HG02973 (cell line): ENCODE measurements at regions not wholly inside any gene's neighbourhood (a gene's known extent, or its start where the extent isn't known, plus 50 kb on each side); places are given as distances from the start of the nearest gene placed in this dataset.

Experiments
- ATAC-seq: cut with Tn5 transposase; IDR thresholded peaks from one replicate; pipeline ENCODE4 v1.9.1; 2021; ENCODE audit warnings: moderate library complexity; ENCODE audit not compliant: unreplicated experiment

GRCh38 chr16:73768786-73769203 is 527.8 kb upstream of the PSMD7 start:
- no peak for ATAC-seq

GRCh38 chr16:73764321-73764720 is 532.3 kb upstream of the PSMD7 start:
- ATAC-seq, result no peak

DNA sequence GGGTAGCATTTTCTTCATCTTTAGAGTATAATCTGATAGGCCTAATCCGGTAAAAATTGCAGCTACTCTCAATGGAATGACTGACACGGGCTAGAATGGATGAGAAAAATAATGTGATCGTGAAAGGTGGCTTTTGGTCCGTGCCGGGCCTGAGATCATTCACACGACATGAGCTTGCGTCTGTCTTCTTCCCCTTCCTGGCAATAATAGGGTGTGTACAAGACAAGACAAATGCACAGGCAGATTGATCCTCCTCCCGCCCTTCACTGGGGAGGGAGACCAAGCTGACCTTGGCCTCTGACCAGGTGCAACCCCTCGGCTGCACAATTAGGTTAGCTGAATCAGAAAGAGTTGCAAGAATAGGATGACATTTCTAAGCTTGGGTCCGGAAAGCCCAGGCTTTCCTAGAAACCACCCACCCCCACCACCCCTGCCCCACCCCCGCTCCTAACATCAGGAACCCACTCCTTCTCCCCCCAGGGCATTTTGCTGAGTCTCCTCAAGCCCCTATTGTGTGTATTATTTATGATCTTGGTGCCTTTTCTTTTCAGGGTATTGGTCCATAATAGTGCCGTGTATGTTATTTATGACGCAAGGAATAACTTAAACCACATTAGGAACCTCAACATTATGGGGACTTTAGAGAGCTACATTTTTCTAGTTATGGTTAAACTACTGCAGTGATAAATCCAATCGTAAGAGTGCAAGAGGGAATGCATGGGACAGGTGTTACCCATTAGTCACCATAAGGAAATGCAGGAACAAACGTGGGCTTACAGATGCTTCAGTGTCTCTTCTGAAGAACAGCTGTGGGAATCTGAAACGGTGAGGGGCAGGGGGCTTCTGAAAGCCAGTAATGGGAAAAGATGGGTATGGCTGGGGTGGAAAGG is 540.1 kb upstream of the PSMD7 start:
- no peak for ATAC-seq

- no peak for ATAC-seq
These were observed 542.7 kb upstream of the PSMD7 start for GRCh38 chr16:73753931-73754330.

DNA sequence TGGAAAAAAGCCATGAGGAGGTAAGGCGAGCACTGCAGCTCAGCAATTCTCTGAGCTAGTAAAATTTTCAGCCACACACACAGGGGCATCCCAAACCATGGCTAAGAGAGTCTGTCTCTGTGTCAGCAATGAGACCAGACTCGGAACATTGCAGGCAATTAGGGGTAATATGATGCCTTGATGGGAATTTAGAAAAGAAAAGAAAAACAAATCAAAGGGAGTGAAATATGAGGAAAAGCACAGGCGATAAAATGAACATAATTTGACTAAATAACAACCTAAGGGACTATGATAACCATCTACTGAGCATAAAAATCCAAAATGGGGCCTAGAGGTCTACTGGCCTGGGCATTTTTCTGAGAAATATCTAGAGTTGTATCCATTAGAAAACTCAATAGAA is 546.0 kb upstream of the PSMD7 start:
- no peak for ATAC-seq

DNA sequence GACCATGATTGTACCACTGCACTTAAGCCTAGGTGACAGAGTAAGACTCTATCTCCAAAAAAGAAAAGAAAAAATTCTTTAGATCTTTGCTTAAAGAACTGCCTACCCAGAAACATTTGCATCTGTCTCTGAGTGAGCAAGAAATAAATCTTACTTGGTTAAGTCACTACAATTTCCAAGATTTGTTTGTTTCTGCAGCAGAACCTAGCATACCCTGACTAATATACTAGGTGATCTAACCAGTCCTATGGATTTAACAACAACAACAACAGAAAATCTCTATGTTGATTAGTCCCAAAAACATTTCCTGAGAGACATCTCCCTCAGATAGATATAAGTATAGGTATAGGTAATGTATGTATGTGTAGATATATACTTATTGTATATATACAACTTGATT is 549.3 kb upstream of the PSMD7 start:
- ATAC-seq, result no peak

DNA sequence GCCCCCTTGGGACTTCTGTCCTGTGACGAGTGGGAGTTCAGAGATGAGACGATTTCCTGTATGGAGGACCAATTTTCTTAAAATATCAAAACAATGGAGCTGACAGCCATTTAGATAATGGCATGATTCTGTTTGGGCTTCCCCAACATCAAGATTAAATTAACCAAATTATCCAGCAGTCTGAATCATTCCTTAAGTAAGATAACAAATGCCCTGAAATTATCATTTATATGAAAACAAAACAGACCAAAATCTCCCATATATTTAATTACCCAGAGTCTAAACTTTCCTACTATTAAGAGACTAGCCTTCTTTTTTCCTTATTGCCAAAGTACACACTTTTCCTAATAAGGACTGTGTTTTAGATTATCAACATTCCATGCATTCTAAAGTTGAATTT is 550.1 kb upstream of the PSMD7 start:
- ATAC-seq, result no peak

DNA sequence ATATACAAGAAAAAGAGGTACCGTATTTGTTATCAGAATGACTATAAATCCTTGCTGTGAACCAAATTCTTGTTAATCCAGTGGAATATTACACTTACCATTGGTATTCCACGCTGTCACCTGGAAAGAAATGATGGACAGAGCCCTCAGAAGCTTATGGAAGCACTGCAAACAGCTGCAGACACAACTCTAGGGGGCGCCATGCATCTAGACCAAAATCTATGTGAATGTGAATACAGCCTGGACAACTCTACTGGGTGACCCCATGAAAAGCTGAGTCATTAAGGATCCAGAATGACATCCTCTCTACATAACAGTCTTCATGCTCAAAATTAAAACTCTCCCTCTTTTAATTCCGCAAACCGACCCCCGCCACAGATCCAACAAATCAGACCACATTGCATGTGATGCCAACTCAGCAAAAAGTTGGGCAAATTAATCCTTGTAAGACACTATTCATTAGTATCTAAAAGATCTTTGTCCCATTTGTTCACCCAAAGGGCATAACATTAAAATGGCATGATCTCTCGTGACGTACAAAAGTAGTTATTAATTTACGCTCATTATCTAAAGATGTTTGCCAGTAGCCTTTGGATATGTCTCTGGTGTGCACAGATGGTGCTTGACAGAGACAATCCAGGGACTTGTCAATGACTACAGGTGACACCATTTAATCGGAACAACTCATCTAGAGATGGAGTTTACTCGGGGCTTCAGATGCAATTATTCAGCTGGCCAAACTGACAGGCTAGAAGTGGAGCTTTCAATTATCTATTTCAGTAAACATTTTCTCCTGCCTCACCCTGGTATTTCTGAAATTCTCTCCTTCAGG is 552.7 kb upstream of the PSMD7 start:
- no peak for ATAC-seq

GRCh38 chr16:73739049-73739769 is 557.4 kb upstream of the PSMD7 start:
- ATAC-seq, result no peak

DNA sequence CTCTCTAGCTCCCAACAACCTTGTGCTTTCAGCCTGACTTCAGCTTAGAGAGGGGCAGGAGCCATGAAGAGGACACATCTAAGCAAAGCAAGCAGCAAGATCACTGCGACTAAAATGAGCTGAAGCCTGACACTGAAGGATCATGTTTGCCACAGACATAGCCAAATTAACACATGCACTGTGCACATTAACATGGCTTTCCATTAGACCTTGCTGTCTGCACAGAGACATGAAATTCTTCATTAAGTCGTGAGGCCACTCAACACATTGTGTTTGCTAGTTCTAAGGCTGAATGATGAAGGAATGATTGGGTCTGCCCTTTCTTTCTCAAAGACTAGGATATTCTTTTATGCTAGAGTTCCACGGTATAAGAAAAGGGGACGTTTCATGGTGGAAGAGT is 558.3 kb upstream of the PSMD7 start:
- ATAC-seq, result no peak

- ATAC-seq, result no peak
These were observed 559.0 kb upstream of the PSMD7 start for GRCh38 chr16:73737637-73738036.

DNA sequence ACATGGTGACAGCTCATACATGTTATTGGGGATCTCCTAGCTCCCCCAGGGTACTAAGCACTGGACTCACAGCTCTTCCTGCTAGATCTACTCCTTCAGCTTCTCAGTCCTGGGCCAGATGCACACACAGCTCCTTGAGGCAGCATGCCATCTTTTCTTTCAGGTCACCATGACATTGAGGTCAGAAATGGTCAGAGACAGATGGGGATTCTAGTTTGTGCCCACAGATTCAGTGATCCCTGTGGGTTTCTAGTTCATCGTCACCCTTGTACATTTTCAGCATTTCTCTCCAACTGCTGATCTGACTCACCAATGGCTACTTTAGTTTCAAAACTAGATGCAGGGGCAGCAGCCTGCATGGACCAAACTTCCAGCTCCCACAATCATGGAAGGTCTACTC is 560.7 kb upstream of the PSMD7 start:
- ATAC-seq, result no peak

DNA sequence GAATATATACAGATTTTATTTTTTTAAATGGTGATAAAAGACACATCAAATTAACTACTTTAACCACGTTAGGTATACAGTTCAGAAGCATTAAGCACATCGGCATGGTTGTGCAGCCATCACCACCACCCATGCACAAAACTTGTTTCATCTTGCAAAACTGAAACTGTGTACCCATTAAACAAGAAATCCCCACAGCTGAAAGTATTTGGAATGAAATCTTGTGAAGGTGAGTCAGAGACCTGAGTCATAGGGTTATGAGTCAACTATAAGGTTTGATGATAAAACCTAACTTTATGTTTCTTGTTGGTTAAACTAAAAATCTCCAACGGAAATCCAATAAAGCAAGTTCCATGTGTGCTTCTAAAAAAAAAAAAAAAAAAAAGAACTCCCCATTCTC is 561.6 kb upstream of the PSMD7 start:
- ATAC-seq, result no peak

DNA sequence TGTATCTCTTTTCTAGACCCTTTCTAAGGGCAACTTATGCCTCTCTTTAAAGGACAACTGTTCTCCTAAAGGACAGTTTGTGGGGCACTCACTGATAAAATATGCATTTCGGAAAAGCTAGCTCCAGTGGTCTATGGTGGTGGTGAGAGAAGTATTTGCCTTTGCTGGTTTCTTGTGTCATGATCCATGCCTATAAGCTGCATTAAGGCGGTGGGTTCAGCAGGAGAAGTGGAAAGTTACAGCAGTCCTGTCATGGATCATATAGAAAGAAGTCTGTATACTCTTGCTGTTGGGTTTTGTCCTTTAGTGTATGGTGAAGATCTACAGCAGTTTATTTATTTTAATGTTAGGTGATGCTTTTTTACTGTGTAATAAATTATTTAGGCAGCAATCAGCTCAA is 563.9 kb upstream of the PSMD7 start:
- no peak for ATAC-seq

DNA sequence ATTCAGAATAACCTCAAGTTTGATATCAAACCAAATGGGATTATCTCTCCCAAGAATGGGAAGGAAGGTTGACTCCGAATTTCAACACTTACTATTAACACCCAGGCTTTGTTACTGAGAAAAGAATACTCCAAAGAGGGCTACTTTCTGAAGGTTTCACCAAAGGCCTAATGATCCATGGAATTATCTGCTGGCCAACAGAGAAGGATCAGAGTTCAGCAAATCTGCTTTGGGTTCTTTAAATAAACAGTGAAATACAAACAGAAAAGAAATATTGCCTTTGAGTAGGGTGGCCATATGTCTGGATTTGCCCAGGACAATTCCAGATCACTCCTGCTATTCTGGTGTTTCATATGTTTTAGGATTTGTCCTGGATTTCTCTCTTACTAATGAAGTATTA is 564.5 kb upstream of the PSMD7 start:
- no peak for ATAC-seq

- no peak for ATAC-seq
These were observed 566.0 kb upstream of the PSMD7 start for GRCh38 chr16:73730481-73731090.

DNA sequence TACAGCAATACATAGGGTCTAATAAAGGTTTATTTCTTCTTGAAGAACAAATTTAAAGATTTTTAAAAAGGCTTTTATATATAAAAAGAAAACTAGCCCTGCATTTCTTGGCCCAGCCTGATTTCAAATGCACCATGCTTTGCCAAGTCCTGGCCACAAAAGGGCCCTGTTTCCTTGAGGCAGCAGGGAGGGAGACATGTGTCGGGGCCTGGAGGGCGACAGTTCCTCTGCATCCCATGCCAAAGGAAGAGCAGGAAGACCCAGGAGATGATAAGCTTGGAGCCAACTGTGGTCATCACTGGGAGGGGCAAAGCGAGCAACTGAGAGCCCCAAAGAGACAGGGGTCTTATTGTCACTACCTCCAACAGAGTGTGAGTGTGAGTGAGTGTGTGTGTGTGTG is 571.5 kb upstream of the PSMD7 start:
- no peak for ATAC-seq

- no peak for ATAC-seq
These were observed 572.1 kb upstream of the PSMD7 start for GRCh38 chr16:73724503-73724902.

- no peak for ATAC-seq
These were observed 579.2 kb upstream of the PSMD7 start for GRCh38 chr16:73717266-73717974.

DNA sequence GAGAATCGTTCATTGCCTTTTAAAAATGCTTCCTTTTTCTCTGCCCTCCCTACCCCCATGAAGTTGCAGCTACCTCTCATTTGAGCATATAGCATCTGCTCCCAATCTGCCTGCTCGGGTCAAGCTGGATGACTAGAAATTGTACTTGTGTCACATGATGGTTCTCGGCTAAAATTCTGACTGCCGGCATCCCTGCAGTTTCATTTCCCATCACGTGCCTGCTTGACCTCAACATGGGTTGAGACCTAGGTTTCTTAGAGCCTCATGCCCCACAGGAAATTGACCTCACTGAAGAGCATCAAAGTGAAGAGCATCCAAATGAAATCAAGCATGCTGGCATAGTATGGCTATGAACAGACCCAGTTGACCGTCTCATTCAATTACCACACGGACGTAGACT is 581.6 kb upstream of the PSMD7 start:
- ATAC-seq, result no peak
